Lung (tissue), 11 donors: ENCODE measurements at regions not wholly inside any gene's neighbourhood (a gene's known extent, or its start where the extent isn't known, plus 50 kb on each side); places are given as distances from the start of the nearest gene placed in this dataset.

ENCODE experiments used
- ATAC-seq: fragments of 200-7000 bp; cut with Tn5 transposase; one replicate; pipeline ENCODE4 v1.9.1; 2020; ENCODE audit warnings: moderate number of reproducible peaks; ENCODE audit not compliant: insufficient read depth, low FRiP score
- DNase-seq, 3 donors: peaks; one replicate each; pipeline ENCODE4 v3.0.0-alpha.2; 2013 to 2017
- H3K27ac ChIP-seq, 2 donors: one replicate each; pipeline ENCODE4 v1.5.1; 2013; ENCODE audit warnings: mild to moderate bottlenecking in 2 of 2, moderate library complexity in 2 of 2, control low read depth in 1 of 2, inconsistent platforms in 1 of 2, low read depth in 1 of 2, low read length in 1 of 2
- H3K27me3 ChIP-seq, 3 donors: one replicate each; pipeline ENCODE4 v1.5.1; 2013; ENCODE audit warnings: low read length in 2 of 3; ENCODE audit not compliant: control insufficient read depth in 3 of 3, insufficient read depth in 3 of 3
- H3K36me3 ChIP-seq, 4 donors: one replicate each; pipeline ENCODE4 v1.5.1; 2013; ENCODE audit warnings: low read length in 4 of 4, mild to moderate bottlenecking in 1 of 4, moderate library complexity in 1 of 4; ENCODE audit not compliant: control insufficient read depth in 4 of 4, insufficient read depth in 4 of 4
- H3K4me1 ChIP-seq, 5 donors: one replicate each; pipeline ENCODE4 v1.5.1; 2013; ENCODE audit warnings: low read length in 5 of 5, mild to moderate bottlenecking in 2 of 5, moderate library complexity in 1 of 5; ENCODE audit not compliant: control insufficient read depth in 5 of 5, insufficient read depth in 5 of 5
- H3K4me3 ChIP-seq: one replicate; pipeline ENCODE4 v1.5.1; 2013; ENCODE audit warnings: mild to moderate bottlenecking, control low read depth, moderate library complexity
- H3K9ac ChIP-seq, 2 donors: one replicate each; pipeline ENCODE4 v1.5.1; 2013; ENCODE audit warnings: low read length in 2 of 2, control low read depth in 1 of 2; ENCODE audit not compliant: insufficient read depth in 1 of 2
- H3K9me3 ChIP-seq, 4 donors: one replicate each; pipeline ENCODE4 v1.5.1; 2013; ENCODE audit warnings: low read length in 3 of 4, mild to moderate bottlenecking in 1 of 4, moderate library complexity in 1 of 4; ENCODE audit not compliant: control insufficient read depth in 4 of 4, insufficient read depth in 3 of 4
- WGBS, 2 donors: extraction: QIAGEN DNeasy Blood & Tissue Kit; methylation state at CpG; one replicate each; pipeline ENCODE4 v1.1.7; 2013; 5-methylcytosine and 5-hydroxymethylcytosine counted together
- TF ChIP-seq, protein P1 (sequence below): IDR thresholded peaks from 2 replicates; pipeline ENCODE4 v1.5.1; 2012; ENCODE audit warnings: mild to moderate bottlenecking; ENCODE audit errors: control extremely low read depth, extremely low read depth
- donor health status: control.
- donor health status: control.
- donor health status: Bipolar disorder and iron deficiency.
- donor health status: healthy.
- donor health status: DM: yes; HTN: yes; CAD: no.

DNA sequence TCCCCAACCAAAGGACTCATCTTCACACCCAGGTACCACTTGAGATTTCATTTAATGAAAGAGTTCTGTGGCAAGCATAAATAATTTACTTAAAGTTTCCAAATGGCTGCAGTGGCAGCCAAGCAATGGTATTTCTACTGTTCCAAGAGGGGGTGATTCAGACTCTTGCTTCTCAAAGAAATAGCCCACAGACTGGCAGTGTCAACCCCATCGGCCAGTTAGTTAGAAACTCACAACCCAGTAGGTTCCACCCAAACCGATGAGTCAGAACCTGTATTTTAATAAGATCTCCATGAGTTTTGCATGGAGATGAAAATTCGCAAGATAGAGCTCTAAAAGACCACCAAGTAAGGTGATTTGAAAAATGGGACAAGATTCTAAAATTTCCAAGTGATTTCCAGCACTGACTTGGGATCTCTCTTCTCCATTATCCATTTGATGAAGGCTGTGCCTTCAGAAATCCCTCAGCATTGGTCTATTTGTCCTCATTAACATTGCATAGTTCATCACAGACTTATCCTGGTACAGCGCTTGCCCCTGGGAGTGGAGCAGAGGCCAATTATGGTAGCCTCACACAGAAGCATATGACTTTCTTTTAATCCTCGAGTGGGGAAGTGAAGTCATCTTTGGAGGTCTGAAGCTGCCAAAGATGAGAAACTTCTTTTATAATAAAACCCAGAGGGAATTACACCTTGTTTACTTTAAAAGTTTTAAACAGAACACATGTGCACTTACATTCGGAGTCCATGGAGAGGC is 361.4 kb upstream of the ID2 start:
- Histone ChIP-seq H3K27me3 (no peaks in the 10 kb centered on the region), H3K9me3 (no peaks in the 10 kb centered on the region), H3K4me3 (no peak overlapping the region), H3K27ac (no peak overlapping the region), H3K9ac (no peak overlapping the region), H3K4me1 (peaks cover 0 to 26% (median 5%) of the 10 kb centered on the region in 5 donors), H3K36me3 (no peaks in the 10 kb centered on the region)
- TF ChIP-seq, protein P1, sequence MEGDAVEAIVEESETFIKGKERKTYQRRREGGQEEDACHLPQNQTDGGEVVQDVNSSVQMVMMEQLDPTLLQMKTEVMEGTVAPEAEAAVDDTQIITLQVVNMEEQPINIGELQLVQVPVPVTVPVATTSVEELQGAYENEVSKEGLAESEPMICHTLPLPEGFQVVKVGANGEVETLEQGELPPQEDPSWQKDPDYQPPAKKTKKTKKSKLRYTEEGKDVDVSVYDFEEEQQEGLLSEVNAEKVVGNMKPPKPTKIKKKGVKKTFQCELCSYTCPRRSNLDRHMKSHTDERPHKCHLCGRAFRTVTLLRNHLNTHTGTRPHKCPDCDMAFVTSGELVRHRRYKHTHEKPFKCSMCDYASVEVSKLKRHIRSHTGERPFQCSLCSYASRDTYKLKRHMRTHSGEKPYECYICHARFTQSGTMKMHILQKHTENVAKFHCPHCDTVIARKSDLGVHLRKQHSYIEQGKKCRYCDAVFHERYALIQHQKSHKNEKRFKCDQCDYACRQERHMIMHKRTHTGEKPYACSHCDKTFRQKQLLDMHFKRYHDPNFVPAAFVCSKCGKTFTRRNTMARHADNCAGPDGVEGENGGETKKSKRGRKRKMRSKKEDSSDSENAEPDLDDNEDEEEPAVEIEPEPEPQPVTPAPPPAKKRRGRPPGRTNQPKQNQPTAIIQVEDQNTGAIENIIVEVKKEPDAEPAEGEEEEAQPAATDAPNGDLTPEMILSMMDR, result no peak
- no peak for DNase-seq
- WGBS, 2 donors, result 90 to 94% methylated on average over 6 of the region's 6 CpGs
- no peak for ATAC-seq

DNA sequence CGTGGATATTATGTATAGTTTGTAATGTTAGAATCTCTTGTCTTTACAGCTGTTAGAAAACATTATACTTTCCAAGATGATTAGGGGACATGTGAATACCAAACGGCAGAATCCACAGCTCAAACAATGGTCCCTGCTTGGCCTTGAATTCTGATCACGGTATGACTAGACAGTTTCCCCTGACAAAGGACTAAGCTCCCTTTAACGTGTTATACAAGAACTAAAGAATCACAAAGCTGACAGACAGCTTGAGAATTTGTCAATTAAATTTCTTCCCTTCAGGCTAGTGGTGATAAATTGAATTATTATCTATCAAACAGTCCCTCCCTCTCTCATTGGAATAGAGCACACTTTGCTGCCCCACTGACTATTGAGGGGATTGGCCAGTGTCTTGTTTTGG is 359.2 kb upstream of the ID2 start:
- Histone ChIP-seq H3K4me3 (no peak overlapping the region), H3K9ac (no peak overlapping the region), H3K27ac (no peak overlapping the region), H3K27me3 (no peaks in the 10 kb centered on the region), H3K4me1 (peaks cover 0 to 22% (median 5%) of the 10 kb centered on the region in 5 donors), H3K36me3 (no peaks in the 10 kb centered on the region), H3K9me3 (no peaks in the 10 kb centered on the region)
- DNase-seq (no peak), ATAC-seq (no peak)
- WGBS, 2 donors, result 86 to 90% methylated on average over 4 of the region's 4 CpGs
- TF ChIP-seq, protein P1, result no peak

DNA sequence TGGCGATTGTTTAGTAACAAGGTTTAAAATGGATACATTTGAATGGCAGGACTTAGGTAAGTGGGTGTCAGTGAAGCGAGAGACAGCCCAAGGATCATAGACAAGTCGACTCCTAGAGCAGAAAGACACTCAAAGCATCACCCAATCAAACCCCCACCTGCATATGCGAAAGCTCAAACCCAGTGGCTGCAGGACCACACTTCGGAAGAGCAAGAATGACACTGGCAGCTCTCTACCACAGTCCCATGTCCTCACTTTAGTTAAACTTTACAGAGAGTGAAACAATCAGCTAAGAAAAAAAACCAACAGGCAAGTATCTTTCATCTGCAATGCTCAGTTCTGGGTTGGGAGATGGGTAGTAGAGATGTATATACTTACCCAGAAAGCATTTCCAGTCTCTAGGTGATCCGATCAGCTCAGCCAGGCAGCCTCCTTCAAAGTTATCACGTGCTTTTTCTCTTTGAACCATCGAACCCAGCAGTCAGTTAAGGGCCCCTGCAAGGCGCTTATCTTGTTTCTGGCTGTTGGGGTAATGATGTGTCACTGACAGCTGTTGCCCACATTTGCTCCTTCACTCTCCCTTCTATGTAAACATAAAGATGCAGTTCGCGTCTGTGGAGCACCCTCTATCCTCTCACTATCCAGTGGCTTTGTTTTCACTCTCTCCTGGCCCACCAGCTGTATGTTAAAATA is 357.5 kb upstream of the ID2 start:
- Histone ChIP-seq H3K4me3 (no peak overlapping the region), H3K4me1 (peaks cover 0 to 22% (median 5%) of the 10 kb centered on the region in 5 donors), H3K9me3 (no peaks in the 10 kb centered on the region), H3K27ac (no peak overlapping the region), H3K36me3 (no peaks in the 10 kb centered on the region), H3K9ac (no peak overlapping the region), H3K27me3 (no peaks in the 10 kb centered on the region)
- ATAC-seq (no peak), DNase-seq (peak; percentile 76 to 91 (median 83))
- TF ChIP-seq, protein P1, result no peak
- WGBS, 2 donors, result 50 to 55% methylated on average over 11 of the region's 11 CpGs
